Mesenchymal stem cell (in vitro differentiated cells and primary cell): ENCODE measurements at regions not wholly inside any gene's neighbourhood (a gene's known extent, or its start where the extent isn't known, plus 50 kb on each side); places are given as distances from the start of the nearest gene placed in this dataset.

Experiments
- DNase-seq: peaks from one replicate; pipeline ENCODE4 v3.0.0-alpha.2; 2013
- H2AFZ ChIP-seq: one replicate; pipeline ENCODE4 v1.6.1; 2013; ENCODE audit warnings: low read depth, mild to moderate bottlenecking, control low read depth, inconsistent platforms, low read length, moderate library complexity
- H2AK5ac ChIP-seq: 2 replicates; pipeline ENCODE4 v1.6.1; 2013; ENCODE audit warnings: low read length, moderate library complexity, mild to moderate bottlenecking, inconsistent platforms; ENCODE audit not compliant: severe bottlenecking
- H2BK120ac ChIP-seq: one replicate; pipeline ENCODE4 v1.6.1; 2013; ENCODE audit warnings: low read depth, mild to moderate bottlenecking, inconsistent platforms, low read length, moderate library complexity
- H2BK12ac ChIP-seq, 2 experiments: one replicate each; pipeline ENCODE4 v1.6.1; 2013; ENCODE audit warnings: inconsistent platforms in 2 of 2, low read length in 2 of 2, mild to moderate bottlenecking in 2 of 2, moderate library complexity in 2 of 2, control low read depth in 1 of 2
- H2BK15ac ChIP-seq: one replicate; pipeline ENCODE4 v1.6.1; 2013; ENCODE audit warnings: mild to moderate bottlenecking, low read depth, inconsistent platforms; ENCODE audit not compliant: poor library complexity, severe bottlenecking
- H2BK5ac ChIP-seq: 2 replicates; pipeline ENCODE4 v1.6.1; 2013; ENCODE audit warnings: low read depth, mild to moderate bottlenecking, low read length, control low read depth, inconsistent platforms; ENCODE audit not compliant: poor library complexity, severe bottlenecking
- H3K14ac ChIP-seq, 2 experiments: one replicate each; pipeline ENCODE4 v1.6.1; 2013; ENCODE audit warnings: inconsistent platforms in 2 of 2, low read length in 2 of 2, control low read depth in 1 of 2, mild to moderate bottlenecking in 1 of 2, moderate library complexity in 1 of 2
- H3K18ac ChIP-seq, 2 experiments: one replicate each; pipeline ENCODE4 v1.6.1; 2013; ENCODE audit warnings: inconsistent platforms in 2 of 2, low read length in 2 of 2, control low read depth in 1 of 2, low read depth in 1 of 2, mild to moderate bottlenecking in 1 of 2
- H3K23ac ChIP-seq, 2 experiments: one replicate each; pipeline ENCODE4 v1.6.1; 2013; ENCODE audit warnings: inconsistent platforms in 2 of 2, low read length in 2 of 2, mild to moderate bottlenecking in 2 of 2, moderate library complexity in 2 of 2, control low read depth in 1 of 2
- H3K27ac ChIP-seq: 2 replicates; pipeline ENCODE4 v1.5.1; 2013; ENCODE audit warnings: mild to moderate bottlenecking, moderate library complexity, low read length, control low read depth, inconsistent platforms; ENCODE audit not compliant: poor library complexity, severe bottlenecking
- H3K27me3 ChIP-seq, 2 experiments: 2 replicates each; pipeline versions ENCODE4 v1.6.1 to v1.7.0; 2013; ENCODE audit warnings: low read length in 2 of 2, mild to moderate bottlenecking in 2 of 2, moderate library complexity in 2 of 2, control low read depth in 1 of 2, inconsistent platforms in 1 of 2; ENCODE audit not compliant: control insufficient read depth in 1 of 2, insufficient read depth in 1 of 2
- H3K36me3 ChIP-seq, 2 experiments: 2 replicates each; pipeline versions ENCODE4 v1.6.1 to v1.7.0; 2013; ENCODE audit warnings: low read length in 2 of 2, control low read depth in 1 of 2, inconsistent platforms in 1 of 2, low read depth in 1 of 2, mild to moderate bottlenecking in 1 of 2; ENCODE audit not compliant: insufficient read depth in 2 of 2, control insufficient read depth in 1 of 2
- H3K4ac ChIP-seq, 2 experiments: one replicate each; pipeline ENCODE4 v1.6.1; 2013; ENCODE audit warnings: inconsistent platforms in 2 of 2, low read length in 2 of 2, mild to moderate bottlenecking in 2 of 2, moderate library complexity in 2 of 2, control low read depth in 1 of 2, low read depth in 1 of 2
- H3K4me1 ChIP-seq: 2 replicates; pipeline ENCODE4 v1.6.1; 2013; ENCODE audit warnings: low read depth, low read length, control low read depth; ENCODE audit not compliant: control insufficient read depth, insufficient read depth
- H3K4me2 ChIP-seq: 2 replicates; pipeline ENCODE4 v1.6.1; 2013; ENCODE audit warnings: low read length, mild to moderate bottlenecking, inconsistent platforms; ENCODE audit not compliant: poor library complexity, severe bottlenecking
- H3K4me3 ChIP-seq, 2 experiments: 2 replicates each; pipeline versions ENCODE4 v1.5.1 to v1.7.0; 2013; ENCODE audit warnings: low read length in 2 of 2, mild to moderate bottlenecking in 2 of 2, control low read depth in 1 of 2, low read depth in 1 of 2; ENCODE audit not compliant: insufficient read depth in 1 of 2
- H3K79me1 ChIP-seq: replicated peaks from 2 replicates; pipeline ENCODE4 v1.6.1; 2013; ENCODE audit warnings: mild to moderate bottlenecking, control low read depth, low read length, inconsistent platforms; ENCODE audit not compliant: poor library complexity, severe bottlenecking
- H3K9ac ChIP-seq: 2 replicates; pipeline ENCODE4 v1.7.0; 2013; ENCODE audit warnings: mild to moderate bottlenecking, low read length, moderate library complexity
- H3K9me3 ChIP-seq: 2 replicates; pipeline ENCODE4 v1.7.0; 2013; ENCODE audit warnings: mild to moderate bottlenecking, low read length; ENCODE audit not compliant: control insufficient read depth
- H4K8ac ChIP-seq: one replicate; pipeline ENCODE4 v1.6.1; 2013; ENCODE audit warnings: inconsistent platforms, mild to moderate bottlenecking, low read length, moderate library complexity
- H4K91ac ChIP-seq: one replicate; pipeline ENCODE4 v1.6.1; 2013; ENCODE audit warnings: mild to moderate bottlenecking, low read length, inconsistent platforms
- WGBS: methylation state at CpG from one replicate; pipeline ENCODE4 v1.1.7; 2013; ENCODE audit warnings: mixed read lengths; 5-methylcytosine and 5-hydroxymethylcytosine counted together

- Histone ChIP-seq H4K8ac (no peak overlapping the region), H2BK12ac (no peak overlapping the region), H3K9ac (peak overlapping the region; percentile 94), H3K79me1 (peaks cover 8% of the 10 kb centered on the region), H2AFZ (no peak overlapping the region), H3K36me3 (no peaks in the 10 kb centered on the region), H3K4me3 (peak overlapping the region in 1 of 2 experiments; percentile 79), H2BK5ac (no peak overlapping the region), H2BK120ac (no peak overlapping the region), H3K18ac (no peak overlapping the region), H3K9me3 (no peaks in the 10 kb centered on the region), H3K14ac (no peak overlapping the region), H2BK15ac (no peak overlapping the region), H3K27ac (peak overlapping the region; percentile 98), H4K91ac (no peak overlapping the region), H3K4me1 (peaks cover 13% of the 10 kb centered on the region), H3K4ac (no peak overlapping the region), H3K4me2 (peak overlapping the region; percentile 77), H3K27me3 (no peaks in the 10 kb centered on the region), H2AK5ac (no peak overlapping the region), H3K23ac (no peak overlapping the region)
- no peak for DNase-seq
- whole genome bisulfite sequencing, result 100% methylated on average over 2 of the region's 6 CpGs
Measured at GRCh38 chr15:92811148-92811913, 88.8 kb upstream of the CHD2 start.

GRCh38 chr15:92812271-92812670 is 87.9 kb upstream of the CHD2 start:
- peak overlapping the region; percentile 27 for H4K91ac ChIP-seq
- H3K9ac ChIP-seq, result no peak overlapping the region
- H2AFZ ChIP-seq, result no peak overlapping the region
- H2BK15ac ChIP-seq, result no peak overlapping the region
- no peak overlapping the region for H2BK5ac ChIP-seq
- no peaks in the 10 kb centered on the region for H3K27me3 ChIP-seq
- H4K8ac ChIP-seq, result peak overlapping the region; percentile 54
- WGBS, result 89% methylated on average over 12 of the region's 12 CpGs
- H2BK120ac ChIP-seq, result no peak overlapping the region
- H3K14ac ChIP-seq, result no peak overlapping the region
- peak overlapping the region in 1 of 2 experiments; percentile 54 for H2BK12ac ChIP-seq
- no peaks in the 10 kb centered on the region for H3K9me3 ChIP-seq
- no peak overlapping the region for H3K18ac ChIP-seq
- peaks cover 6% of the 10 kb centered on the region for H3K79me1 ChIP-seq
- no peak overlapping the region for H3K4me3 ChIP-seq
- no peak overlapping the region for H3K4me2 ChIP-seq
- no peak for DNase-seq
- H3K4me1 ChIP-seq, result peaks cover 12% of the 10 kb centered on the region
- H3K4ac ChIP-seq, result peak overlapping the region in 1 of 2 experiments; percentile 7
- no peak overlapping the region for H3K23ac ChIP-seq
- H2AK5ac ChIP-seq, result peak overlapping the region; percentile 70
- H3K27ac ChIP-seq, result no peak overlapping the region
- H3K36me3 ChIP-seq, result no peaks in the 10 kb centered on the region

DNA sequence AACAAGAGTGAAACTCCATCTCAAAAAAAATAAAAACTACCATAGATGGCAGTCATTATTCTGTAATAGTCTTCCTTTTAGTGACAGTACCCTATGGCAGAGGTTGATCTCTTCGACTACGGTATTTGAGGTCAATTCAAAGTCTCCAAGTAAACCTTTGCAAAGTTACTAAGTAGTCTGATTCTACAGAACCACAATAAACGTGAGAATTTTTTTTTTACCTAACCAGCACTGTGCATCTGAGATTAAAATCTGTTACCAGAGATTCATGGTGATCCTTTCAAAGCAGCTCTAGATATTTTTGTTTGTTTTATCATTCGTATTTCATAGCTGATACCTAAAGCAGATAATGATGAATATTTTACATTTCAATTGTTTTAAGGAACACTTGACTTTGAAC is 86.6 kb upstream of the CHD2 start:
- no peak overlapping the region for H4K8ac ChIP-seq
- H3K18ac ChIP-seq, result no peak overlapping the region
- no peak overlapping the region for H3K23ac ChIP-seq
- no peaks in the 10 kb centered on the region for H3K27me3 ChIP-seq
- H3K14ac ChIP-seq, result no peak overlapping the region
- no peak overlapping the region for H3K4ac ChIP-seq
- 99% methylated on average over 3 of the region's 4 CpGs for WGBS
- no peak overlapping the region for H2BK120ac ChIP-seq
- no peak overlapping the region for H2AFZ ChIP-seq
- H2BK12ac ChIP-seq, result no peak overlapping the region
- H2AK5ac ChIP-seq, result no peak overlapping the region
- H3K9me3 ChIP-seq, result no peaks in the 10 kb centered on the region
- H3K4me3 ChIP-seq, result no peak overlapping the region
- no peak overlapping the region for H3K9ac ChIP-seq
- no peaks in the 10 kb centered on the region for H3K36me3 ChIP-seq
- peaks cover 11% of the 10 kb centered on the region for H3K4me1 ChIP-seq
- peaks cover 4% of the 10 kb centered on the region for H3K79me1 ChIP-seq
- no peak overlapping the region for H3K27ac ChIP-seq
- no peak for DNase-seq
- no peak overlapping the region for H2BK5ac ChIP-seq
- H4K91ac ChIP-seq, result no peak overlapping the region
- H2BK15ac ChIP-seq, result no peak overlapping the region
- H3K4me2 ChIP-seq, result no peak overlapping the region

GRCh38 chr15:92817339-92817886 is 82.7 kb upstream of the CHD2 start:
- no peak overlapping the region for H3K4me3 ChIP-seq
- H3K4me2 ChIP-seq, result no peak overlapping the region
- H3K4ac ChIP-seq, result no peak overlapping the region
- no peak overlapping the region for H2AK5ac ChIP-seq
- H3K18ac ChIP-seq, result no peak overlapping the region
- no peak overlapping the region for H2AFZ ChIP-seq
- no peak overlapping the region for H4K8ac ChIP-seq
- WGBS, result 51% methylated on average over 6 of the region's 7 CpGs
- no peak overlapping the region for H3K27ac ChIP-seq
- no peak overlapping the region for H3K14ac ChIP-seq
- no peak overlapping the region for H2BK15ac ChIP-seq
- DNase-seq, result no peak
- H3K9me3 ChIP-seq, result no peaks in the 10 kb centered on the region
- H3K79me1 ChIP-seq, result peaks cover 2% of the 10 kb centered on the region
- no peak overlapping the region for H2BK120ac ChIP-seq
- peaks cover 7% of the 10 kb centered on the region for H3K4me1 ChIP-seq
- H2BK12ac ChIP-seq, result no peak overlapping the region
- no peak overlapping the region for H3K9ac ChIP-seq
- no peak overlapping the region for H2BK5ac ChIP-seq
- no peak overlapping the region for H3K23ac ChIP-seq
- H3K36me3 ChIP-seq, result no peaks in the 10 kb centered on the region
- H3K27me3 ChIP-seq, result no peaks in the 10 kb centered on the region
- H4K91ac ChIP-seq, result no peak overlapping the region
